Psoas muscle (tissue), 7 donors: ENCODE measurements at regions not wholly inside any gene's neighbourhood (a gene's known extent, or its start where the extent isn't known, plus 50 kb on each side); places are given as distances from the start of the nearest gene placed in this dataset.

Experiments used
- ATAC-seq, 4 donors: fragments of 200-7000 bp; cut with Tn5 transposase; one replicate each; pipeline ENCODE4 v1.9.1; 2020; ENCODE audit warnings: moderate library complexity in 3 of 4, mild to moderate bottlenecking in 2 of 4
- DNase-seq, 2 donors: peaks; one replicate each; pipeline ENCODE4 v3.0.0-alpha.2; 2020
- H3K27ac ChIP-seq: fragments of 200-600 bp; one replicate; pipeline ENCODE4 v1.8.0; 2022
- H3K27me3 ChIP-seq, 3 donors: fragments of 200-600 bp in 1 of 3; one replicate each; pipeline versions ENCODE4 v1.6.1 to v1.8.0; 2013 to 2022; ENCODE audit warnings: low read length in 2 of 3, mild to moderate bottlenecking in 2 of 3, moderate library complexity in 1 of 3; ENCODE audit not compliant: insufficient read depth in 3 of 3
- H3K36me3 ChIP-seq, 2 donors: fragments of 200-600 bp in 1 of 2; one replicate each; pipeline versions ENCODE4 v1.6.1 to v1.8.0; 2013 to 2022; ENCODE audit warnings: low read depth in 1 of 2, mild to moderate bottlenecking in 1 of 2, moderate library complexity in 1 of 2; ENCODE audit not compliant: insufficient read depth in 1 of 2
- H3K4me1 ChIP-seq: fragments of 200-600 bp; one replicate; pipeline ENCODE4 v1.8.0; 2022
- H3K4me3 ChIP-seq: fragments of 200-600 bp; one replicate; pipeline ENCODE4 v1.8.0; 2022; ENCODE audit warnings: mild to moderate bottlenecking
- H3K9me3 ChIP-seq: fragments of 200-600 bp; one replicate; pipeline ENCODE4 v1.8.0; 2022
- WGBS, 3 donors: extraction: QIAGEN DNeasy Blood & Tissue Kit; methylation state at CpG; one replicate each; pipeline versions ENCODE4 v1.1.6 to v1.1.7; 2013; 5-methylcytosine and 5-hydroxymethylcytosine counted together
- intact Hi-C, 2 donors: fragments of 100-400 bp; cut with DNase I; formaldehyde crosslinking; loops; one replicate each; pipeline versions ENCODE4 v1.11.0 to v1.14.2; 2022
- TF ChIP-seq, protein P1 (sequence below): fragments of 200-600 bp; IDR thresholded peaks from one replicate; pipeline ENCODE4 v1.8.0; 2022; ENCODE audit warnings: antibody characterized with exemption
- donor health status: healthy with polysubstance abuse.
- donor health status: DM: no; HTN: no; CAD: no; lungs with moderate emphysema.
- donor health status: Bipolar disorder and iron deficiency.
- donor health status: healthy.
- donor health status: DM: yes; HTN: yes; CAD: no.
- donor health status: DM: no; HTN: no; CAD: no.
- donor health status: DM: yes; HTN: yes; CAD: no.

- 77 to 86% (median 85%) methylated on average over 2 of the region's 2 CpGs for WGBS, 3 donors
- ATAC-seq, result no peak
- Histone ChIP-seq H3K27me3 (no peaks in the 10 kb centered on the region), H3K9me3 (no peaks in the 10 kb centered on the region), H3K36me3 (no peaks in the 10 kb centered on the region), H3K4me3 (no peak overlapping the region), H3K4me1 (no peaks in the 10 kb centered on the region), H3K27ac (no peak overlapping the region)
- DNase-seq, result no peak
- TF ChIP-seq, protein P1, sequence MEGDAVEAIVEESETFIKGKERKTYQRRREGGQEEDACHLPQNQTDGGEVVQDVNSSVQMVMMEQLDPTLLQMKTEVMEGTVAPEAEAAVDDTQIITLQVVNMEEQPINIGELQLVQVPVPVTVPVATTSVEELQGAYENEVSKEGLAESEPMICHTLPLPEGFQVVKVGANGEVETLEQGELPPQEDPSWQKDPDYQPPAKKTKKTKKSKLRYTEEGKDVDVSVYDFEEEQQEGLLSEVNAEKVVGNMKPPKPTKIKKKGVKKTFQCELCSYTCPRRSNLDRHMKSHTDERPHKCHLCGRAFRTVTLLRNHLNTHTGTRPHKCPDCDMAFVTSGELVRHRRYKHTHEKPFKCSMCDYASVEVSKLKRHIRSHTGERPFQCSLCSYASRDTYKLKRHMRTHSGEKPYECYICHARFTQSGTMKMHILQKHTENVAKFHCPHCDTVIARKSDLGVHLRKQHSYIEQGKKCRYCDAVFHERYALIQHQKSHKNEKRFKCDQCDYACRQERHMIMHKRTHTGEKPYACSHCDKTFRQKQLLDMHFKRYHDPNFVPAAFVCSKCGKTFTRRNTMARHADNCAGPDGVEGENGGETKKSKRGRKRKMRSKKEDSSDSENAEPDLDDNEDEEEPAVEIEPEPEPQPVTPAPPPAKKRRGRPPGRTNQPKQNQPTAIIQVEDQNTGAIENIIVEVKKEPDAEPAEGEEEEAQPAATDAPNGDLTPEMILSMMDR, result no peak
- intact Hi-C loops, result no loop called here
Measured at GRCh38 chr18:40208958-40209357, 1746.1 kb upstream of the PIK3C3 start.

GRCh38 chr18:40197711-40198110 is 1757.3 kb upstream of the PIK3C3 start:
- intact Hi-C loops, result no loop called here
- WGBS, 3 donors, result 50 to 60% (median 58%) methylated on average over 3 of the region's 3 CpGs
- no peak for DNase-seq
- Histone ChIP-seq H3K27me3 (no peaks in the 10 kb centered on the region), H3K9me3 (no peaks in the 10 kb centered on the region), H3K4me3 (no peak overlapping the region), H3K27ac (no peak overlapping the region), H3K4me1 (no peaks in the 10 kb centered on the region), H3K36me3 (no peaks in the 10 kb centered on the region)
- no peak for ATAC-seq
- TF ChIP-seq, protein P1, result no peak

- no peak for DNase-seq
- Histone ChIP-seq H3K4me3 (no peak overlapping the region), H3K9me3 (peaks cover 4% of the 10 kb centered on the region), H3K27me3 (no peaks in the 10 kb centered on the region), H3K27ac (no peak overlapping the region), H3K4me1 (no peaks in the 10 kb centered on the region), H3K36me3 (no peaks in the 10 kb centered on the region)
- TF ChIP-seq, protein P1, result no peak
- no peak for ATAC-seq
- intact Hi-C loops, result no loop called here
Measured at GRCh38 chr18:40186677-40187076, 1768.4 kb upstream of the PIK3C3 start.

DNA sequence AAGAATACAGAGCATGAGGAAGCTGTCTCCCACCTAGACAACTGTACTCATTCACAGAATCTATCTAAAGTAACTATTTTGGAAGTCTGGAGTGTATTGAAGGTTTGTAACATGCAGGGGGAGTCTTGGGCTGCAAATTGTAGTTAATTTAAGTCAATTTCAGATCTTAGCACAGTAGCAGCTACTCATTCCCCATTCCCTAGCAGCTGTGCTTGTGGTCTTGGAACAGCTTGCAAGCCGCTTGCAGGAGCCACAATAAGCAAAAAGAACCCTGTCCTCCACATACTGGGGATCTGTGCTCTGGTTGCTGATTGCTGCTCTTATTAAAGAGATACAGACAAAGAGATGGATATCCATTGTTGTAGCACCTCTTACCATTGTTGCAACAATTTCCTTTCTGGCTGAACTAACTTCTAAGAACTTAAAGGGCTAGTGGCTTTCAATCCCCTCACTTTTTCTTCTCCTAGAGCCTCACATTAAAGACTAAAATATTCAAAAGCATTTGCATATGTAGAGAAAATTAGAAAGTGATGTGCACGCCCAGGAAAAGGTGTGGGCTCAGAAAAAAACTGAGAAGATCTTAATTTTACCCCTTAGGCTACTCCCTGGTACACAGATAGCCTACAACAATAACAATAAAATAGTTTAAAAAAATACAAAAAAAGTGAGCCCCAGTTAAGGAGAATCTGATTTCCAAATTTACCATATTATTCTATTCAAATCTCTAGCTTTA is 1775.1 kb upstream of the PIK3C3 start:
- WGBS, 3 donors, result 62 to 72% (median 71%) methylated on average over 2 of the region's 2 CpGs
- TF ChIP-seq, protein P1, result no peak
- Histone ChIP-seq H3K4me3 (no peak overlapping the region), H3K9me3 (no peaks in the 10 kb centered on the region), H3K36me3 (no peaks in the 10 kb centered on the region), H3K4me1 (no peaks in the 10 kb centered on the region), H3K27ac (no peak overlapping the region), H3K27me3 (no peaks in the 10 kb centered on the region)
- intact Hi-C loops, result no loop called here
- DNase-seq, result no peak
- ATAC-seq, result no peak

GRCh38 chr18:40168026-40168425 is 1787.0 kb upstream of the PIK3C3 start:
- Histone ChIP-seq H3K27ac (no peak overlapping the region), H3K4me1 (no peaks in the 10 kb centered on the region), H3K36me3 (no peaks in the 10 kb centered on the region), H3K27me3 (no peaks in the 10 kb centered on the region), H3K9me3 (no peaks in the 10 kb centered on the region), H3K4me3 (no peak overlapping the region)
- intact Hi-C loops, result no loop called here
- no peak for DNase-seq
- WGBS, 3 donors, result 74 to 95% (median 91%) methylated on average over 1 of the region's 1 CpG
- ATAC-seq, result no peak
- TF ChIP-seq, protein P1, result no peak
